Aorta (tissue), 5 donors: ENCODE measurements at regions not wholly inside any gene's neighbourhood (a gene's known extent, or its start where the extent isn't known, plus 50 kb on each side); places are given as distances from the start of the nearest gene placed in this dataset.

Source experiments
- ATAC-seq: fragments of 200-7000 bp; cut with Tn5 transposase; one replicate; pipeline ENCODE4 v1.9.1; 2022; ENCODE audit warnings: moderate library complexity; ENCODE audit not compliant: low FRiP score
- DNase-seq, 2 donors: peaks; one replicate each; pipeline ENCODE4 v3.0.0-alpha.2; 2020
- H3K27ac ChIP-seq, 2 donors: one replicate each; pipeline ENCODE4 v1.5.1; 2013; ENCODE audit warnings: low read length in 2 of 2, mild to moderate bottlenecking in 2 of 2, moderate library complexity in 2 of 2, control low read depth in 1 of 2, inconsistent platforms in 1 of 2, low read depth in 1 of 2
- H3K27me3 ChIP-seq, 2 donors: one replicate each; pipeline ENCODE4 v1.6.1; 2013; ENCODE audit warnings: control low read depth in 1 of 2, low read length in 1 of 2, mild to moderate bottlenecking in 1 of 2, moderate library complexity in 1 of 2; ENCODE audit not compliant: insufficient read depth in 2 of 2, control insufficient read depth in 1 of 2
- H3K36me3 ChIP-seq, 2 donors: one replicate each; pipeline ENCODE4 v1.6.1; 2013; ENCODE audit warnings: control low read depth in 1 of 2, low read length in 1 of 2, mild to moderate bottlenecking in 1 of 2; ENCODE audit not compliant: insufficient read depth in 2 of 2, control insufficient read depth in 1 of 2
- H3K4me1 ChIP-seq, 2 donors: one replicate each; pipeline ENCODE4 v1.6.1; 2013; ENCODE audit warnings: low read length in 2 of 2, control low read depth in 1 of 2, mild to moderate bottlenecking in 1 of 2, moderate library complexity in 1 of 2; ENCODE audit not compliant: insufficient read depth in 2 of 2, control insufficient read depth in 1 of 2
- H3K4me3 ChIP-seq, 2 donors: one replicate each; pipeline ENCODE4 v1.5.1; 2013; ENCODE audit warnings: low read length in 2 of 2, control low read depth in 1 of 2, mild to moderate bottlenecking in 1 of 2
- H3K9me3 ChIP-seq: one replicate; pipeline ENCODE4 v1.6.1; 2013; ENCODE audit warnings: mild to moderate bottlenecking, low read length; ENCODE audit not compliant: control insufficient read depth
- WGBS, 2 donors: extraction: QIAGEN DNeasy Blood & Tissue Kit; methylation state at CpG; one replicate each; pipeline ENCODE4 v1.1.7; 2013; 5-methylcytosine and 5-hydroxymethylcytosine counted together
- intact Hi-C, 2 donors: fragments of 100-400 bp; cut with DNase I; formaldehyde crosslinking; loops; one replicate each; pipeline versions ENCODE4 v1.14.2 to v1.15.0; 2022
- donor health status: healthy with polysubstance abuse.
- donor health status: Bipolar disorder and iron deficiency.
- donor health status: DM: no; HTN: no; CAD: no.
- donor health status: DM: no; HTN: no; CAD: no.
- donor health status: DM: yes; HTN: yes; CAD: no.

GRCh38 chr18:37717656-37718055 lies 152.1 kb upstream of the CELF4 start:
- 68 to 77% methylated on average over 2 of the region's 2 CpGs for WGBS, 2 donors
- DNase-seq: no peak
- no peaks in the 10 kb centered on the region for H3K9me3 ChIP-seq

GRCh38 chr18:37717098-37717497 lies 151.5 kb upstream of the CELF4 start:
- H3K4me1 ChIP-seq: no peaks in the 10 kb centered on the region
- H3K9me3 ChIP-seq: no peaks in the 10 kb centered on the region
- intact Hi-C loops: no loop called here
- no peak for DNase-seq
- WGBS, 2 donors: 48 to 53% methylated on average over 2 of the region's 2 CpGs
- H3K27me3 ChIP-seq: no peaks in the 10 kb centered on the region
- no peaks in the 10 kb centered on the region for H3K36me3 ChIP-seq
- ATAC-seq: no peak
- H3K4me3 ChIP-seq: no peak overlapping the region
- H3K27ac ChIP-seq: no peak overlapping the region

More at GRCh38 chr18:37717656-37718055, 152.1 kb upstream of the CELF4 start:
- H3K4me3 ChIP-seq: no peak overlapping the region
- no peaks in the 10 kb centered on the region for H3K27me3 ChIP-seq
- intact Hi-C loops: no loop called here
- H3K27ac ChIP-seq: no peak overlapping the region
- H3K4me1 ChIP-seq: no peaks in the 10 kb centered on the region
- ATAC-seq: no peak
- no peaks in the 10 kb centered on the region for H3K36me3 ChIP-seq

GRCh38 chr18:37716106-37716735 lies 150.6 kb upstream of the CELF4 start:
- DNase-seq: no peak
- Histone ChIP-seq H3K27ac (no peak overlapping the region), H3K9me3 (no peaks in the 10 kb centered on the region), H3K27me3 (no peaks in the 10 kb centered on the region), H3K36me3 (no peaks in the 10 kb centered on the region), H3K4me1 (no peaks in the 10 kb centered on the region), H3K4me3 (no peak overlapping the region)
- WGBS, 2 donors: 70 to 75% methylated on average over 5 of the region's 5 CpGs
- intact Hi-C loops: no loop called here
- ATAC-seq: no peak

GRCh38 chr18:37714691-37715090 lies 149.1 kb upstream of the CELF4 start:
- no peaks in the 10 kb centered on the region for H3K9me3 ChIP-seq
- intact Hi-C loops: no loop called here
- H3K36me3 ChIP-seq: no peaks in the 10 kb centered on the region
- no peak overlapping the region for H3K27ac ChIP-seq
- H3K4me3 ChIP-seq: no peak overlapping the region
- DNase-seq: no peak
- no peak for ATAC-seq
- peaks cover 0 to 2% of the 10 kb centered on the region in 2 donors for H3K27me3 ChIP-seq
- no peaks in the 10 kb centered on the region for H3K4me1 ChIP-seq
- WGBS, 2 donors: 40 to 62% methylated on average over 3 of the region's 3 CpGs

GRCh38 chr18:37712776-37713175 lies 147.2 kb upstream of the CELF4 start:
- Histone ChIP-seq H3K36me3 (no peaks in the 10 kb centered on the region), H3K27ac (no peak overlapping the region), H3K9me3 (no peaks in the 10 kb centered on the region), H3K4me1 (no peaks in the 10 kb centered on the region), H3K4me3 (no peak overlapping the region), H3K27me3 (peaks cover 0 to 2% of the 10 kb centered on the region in 2 donors)
- DNase-seq (no peak), ATAC-seq (no peak)
- intact Hi-C loops: no loop called here

- no peak overlapping the region for H3K4me3 ChIP-seq
- H3K27ac ChIP-seq: no peak overlapping the region
- no peaks in the 10 kb centered on the region for H3K9me3 ChIP-seq
- peaks cover 0 to 2% of the 10 kb centered on the region in 2 donors for H3K27me3 ChIP-seq
- no peak for DNase-seq
- WGBS, 2 donors: 80 to 82% methylated on average over 4 of the region's 4 CpGs
- no peak for ATAC-seq
- no peaks in the 10 kb centered on the region for H3K4me1 ChIP-seq
- H3K36me3 ChIP-seq: no peaks in the 10 kb centered on the region
- intact Hi-C loops: no loop called here
Measured at GRCh38 chr18:37711766-37712505, 146.3 kb upstream of the CELF4 start.

GRCh38 chr18:37710726-37711125 lies 145.1 kb upstream of the CELF4 start:
- H3K27me3 ChIP-seq: peaks cover 0 to 2% of the 10 kb centered on the region in 2 donors
- 86 to 100% methylated on average over 1 of the region's 1 CpG for WGBS, 2 donors
- H3K4me1 ChIP-seq: no peaks in the 10 kb centered on the region
- no peak overlapping the region for H3K4me3 ChIP-seq
- no peak for ATAC-seq
- no peak for DNase-seq
- intact Hi-C loops: no loop called here
- no peaks in the 10 kb centered on the region for H3K9me3 ChIP-seq
- H3K27ac ChIP-seq: no peak overlapping the region
- no peaks in the 10 kb centered on the region for H3K36me3 ChIP-seq

- ATAC-seq (no peak), DNase-seq (no peak)
- peaks cover 0 to 2% of the 10 kb centered on the region in 2 donors for H3K27me3 ChIP-seq
- whole genome bisulfite sequencing, 2 donors: 54 to 59% methylated on average over 2 of the region's 2 CpGs
- H3K27ac ChIP-seq: no peak overlapping the region
- intact Hi-C loops: no loop called here
- H3K9me3 ChIP-seq: no peaks in the 10 kb centered on the region
- no peaks in the 10 kb centered on the region for H3K4me1 ChIP-seq
- H3K4me3 ChIP-seq: no peak overlapping the region
- no peaks in the 10 kb centered on the region for H3K36me3 ChIP-seq
Measured at GRCh38 chr18:37709740-37710139, 144.1 kb upstream of the CELF4 start.

GRCh38 chr18:37705016-37705415 lies 139.4 kb upstream of the CELF4 start:
- H3K27me3 ChIP-seq: no peaks in the 10 kb centered on the region
- whole genome bisulfite sequencing, 2 donors: 65 to 70% methylated on average over 7 of the region's 7 CpGs
- intact Hi-C loops: no loop called here
- no peaks in the 10 kb centered on the region for H3K36me3 ChIP-seq
- H3K4me1 ChIP-seq: no peaks in the 10 kb centered on the region
- H3K27ac ChIP-seq: no peak overlapping the region
- ATAC-seq (no peak), DNase-seq (no peak)
- H3K9me3 ChIP-seq: no peaks in the 10 kb centered on the region
- H3K4me3 ChIP-seq: no peak overlapping the region
